Suprapubic skin (tissue), 4 donors: ENCODE measurements at regions not wholly inside any gene's neighbourhood (a gene's known extent, or its start where the extent isn't known, plus 50 kb on each side); places are given as distances from the start of the nearest gene placed in this dataset.

Experiments
- DNase-seq, 2 donors: peaks; one replicate each; pipeline ENCODE4 v3.0.0-alpha.2; 2019; ENCODE audit warnings: low spot score in 2 of 2
- H3K27ac ChIP-seq: fragments of 200-600 bp; sonication (generic); one replicate; pipeline ENCODE4 v1.5.1; 2019
- H3K27me3 ChIP-seq: fragments of 200-600 bp; sonication (generic); one replicate; pipeline ENCODE4 v1.5.1; 2019
- H3K36me3 ChIP-seq: fragments of 200-600 bp; sonication (generic); one replicate; pipeline ENCODE4 v1.5.1; 2019
- H3K4me1 ChIP-seq: fragments of 200-600 bp; sonication (generic); one replicate; pipeline ENCODE4 v1.5.1; 2019
- H3K4me3 ChIP-seq: fragments of 200-600 bp; sonication (generic); one replicate; pipeline ENCODE4 v1.5.1; 2019; ENCODE audit warnings: mild to moderate bottlenecking
- H3K9me3 ChIP-seq: fragments of 200-600 bp; sonication (generic); one replicate; pipeline ENCODE4 v1.5.1; 2019
- EP300 ChIP-seq: sonication (generic); formaldehyde crosslinking; IDR thresholded peaks from one replicate; pipeline ENCODE4 v1.6.1; 2017; ENCODE audit warnings: antibody characterized with exemption
- POLR2A ChIP-seq, 2 donors: fragments of 450-650 bp; IDR thresholded peaks; one replicate each; pipeline ENCODE4 v1.6.1; 2017; ENCODE audit warnings: antibody characterized with exemption in 2 of 2, mild to moderate bottlenecking in 2 of 2, moderate library complexity in 2 of 2
- POLR2AphosphoS5 ChIP-seq, 3 donors: sonication (generic); formaldehyde crosslinking; IDR thresholded peaks; one replicate each; pipeline ENCODE4 v1.6.1; 2017; ENCODE audit warnings: antibody characterized with exemption in 3 of 3
- WGBS: methylation state at CpG from one replicate; pipeline ENCODE4 v1.1.5; 2018; 5-methylcytosine and 5-hydroxymethylcytosine counted together
- TF ChIP-seq, protein P1 (sequence below), 2 donors: fragments of 200-600 bp in 1 of 2; fragments of 450-650 bp in 1 of 2; sonication (generic) in 1 of 2; IDR thresholded peaks; one replicate each; pipeline ENCODE4 v1.5.1; 2016 to 2019; ENCODE audit warnings: antibody characterized with exemption in 2 of 2, mild to moderate bottlenecking in 1 of 2, moderate library complexity in 1 of 2

GRCh38 chr14:66001356-66001755, 484.8 kb upstream of the CCDC196 start:
- no peak overlapping the region for H3K27ac ChIP-seq
- no peaks in the 10 kb centered on the region for H3K27me3 ChIP-seq
- peaks cover 12% of the 10 kb centered on the region for H3K9me3 ChIP-seq
- WGBS, result 62% methylated on average over 2 of the region's 2 CpGs
- no peak for DNase-seq
- H3K4me3 ChIP-seq, result no peak overlapping the region
- no peaks in the 10 kb centered on the region for H3K36me3 ChIP-seq
- TF ChIP-seq POLR2AphosphoS5 (IDR thresholded peaks at IDR 0.05) (no peak), POLR2A (IDR thresholded peaks at IDR 0.05) (no peak), EP300 (no peak)
- TF ChIP-seq, protein P1, sequence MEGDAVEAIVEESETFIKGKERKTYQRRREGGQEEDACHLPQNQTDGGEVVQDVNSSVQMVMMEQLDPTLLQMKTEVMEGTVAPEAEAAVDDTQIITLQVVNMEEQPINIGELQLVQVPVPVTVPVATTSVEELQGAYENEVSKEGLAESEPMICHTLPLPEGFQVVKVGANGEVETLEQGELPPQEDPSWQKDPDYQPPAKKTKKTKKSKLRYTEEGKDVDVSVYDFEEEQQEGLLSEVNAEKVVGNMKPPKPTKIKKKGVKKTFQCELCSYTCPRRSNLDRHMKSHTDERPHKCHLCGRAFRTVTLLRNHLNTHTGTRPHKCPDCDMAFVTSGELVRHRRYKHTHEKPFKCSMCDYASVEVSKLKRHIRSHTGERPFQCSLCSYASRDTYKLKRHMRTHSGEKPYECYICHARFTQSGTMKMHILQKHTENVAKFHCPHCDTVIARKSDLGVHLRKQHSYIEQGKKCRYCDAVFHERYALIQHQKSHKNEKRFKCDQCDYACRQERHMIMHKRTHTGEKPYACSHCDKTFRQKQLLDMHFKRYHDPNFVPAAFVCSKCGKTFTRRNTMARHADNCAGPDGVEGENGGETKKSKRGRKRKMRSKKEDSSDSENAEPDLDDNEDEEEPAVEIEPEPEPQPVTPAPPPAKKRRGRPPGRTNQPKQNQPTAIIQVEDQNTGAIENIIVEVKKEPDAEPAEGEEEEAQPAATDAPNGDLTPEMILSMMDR (IDR thresholded peaks at IDR 0.05), result no peak
- no peaks in the 10 kb centered on the region for H3K4me1 ChIP-seq

DNA sequence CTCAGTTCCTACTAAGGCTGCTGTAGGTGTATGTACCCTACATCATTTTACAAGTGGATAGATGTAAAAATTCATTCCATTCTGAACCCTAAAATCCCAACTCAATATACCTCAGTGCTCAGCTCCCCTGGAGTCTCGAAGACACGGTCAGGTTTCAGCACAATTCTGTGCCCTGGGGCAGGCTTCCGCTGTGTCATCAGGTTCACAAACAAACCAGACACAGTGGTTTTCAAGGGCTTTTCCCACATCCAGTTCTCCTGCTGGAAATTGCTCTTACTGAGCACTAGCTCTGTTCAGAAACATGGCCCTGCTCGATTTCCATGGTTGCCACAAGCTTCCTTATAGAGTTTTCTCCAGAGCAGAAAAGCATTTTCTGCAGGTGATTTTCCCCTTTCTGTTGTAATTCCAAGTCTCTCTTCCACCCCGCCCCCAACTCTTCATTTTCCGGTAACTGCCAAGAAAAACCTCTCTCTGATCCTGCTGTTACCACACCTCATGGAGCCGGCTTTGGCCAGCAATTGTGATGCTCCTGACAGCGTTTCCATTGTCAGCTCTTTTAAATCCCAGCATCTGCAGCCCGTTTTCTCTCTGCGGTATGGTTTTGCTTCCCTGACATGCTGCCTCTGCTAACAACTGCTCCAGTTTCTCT, 483.0 kb upstream of the CCDC196 start:
- H3K27me3 ChIP-seq, result no peaks in the 10 kb centered on the region
- TF ChIP-seq, protein P1 (IDR thresholded peaks at IDR 0.05), result no peak
- TF ChIP-seq POLR2A (IDR thresholded peaks at IDR 0.05) (no peak), EP300 (no peak), POLR2AphosphoS5 (IDR thresholded peaks at IDR 0.05) (no peak)
- H3K27ac ChIP-seq, result no peak overlapping the region
- H3K4me3 ChIP-seq, result no peak overlapping the region
- WGBS, result 62% methylated on average over 10 of the region's 10 CpGs
- H3K9me3 ChIP-seq, result peaks cover 12% of the 10 kb centered on the region
- H3K36me3 ChIP-seq, result no peaks in the 10 kb centered on the region
- H3K4me1 ChIP-seq, result no peaks in the 10 kb centered on the region
- DNase-seq, result no peak

GRCh38 chr14:66005900-66006434, 480.2 kb upstream of the CCDC196 start:
- Histone ChIP-seq H3K27me3 (no peaks in the 10 kb centered on the region), H3K27ac (no peak overlapping the region), H3K9me3 (no peaks in the 10 kb centered on the region), H3K4me3 (no peak overlapping the region), H3K4me1 (no peaks in the 10 kb centered on the region), H3K36me3 (no peaks in the 10 kb centered on the region)
- DNase-seq, result no peak
- 33% methylated on average over 2 of the region's 2 CpGs for WGBS
- TF ChIP-seq EP300, result no peak

DNA sequence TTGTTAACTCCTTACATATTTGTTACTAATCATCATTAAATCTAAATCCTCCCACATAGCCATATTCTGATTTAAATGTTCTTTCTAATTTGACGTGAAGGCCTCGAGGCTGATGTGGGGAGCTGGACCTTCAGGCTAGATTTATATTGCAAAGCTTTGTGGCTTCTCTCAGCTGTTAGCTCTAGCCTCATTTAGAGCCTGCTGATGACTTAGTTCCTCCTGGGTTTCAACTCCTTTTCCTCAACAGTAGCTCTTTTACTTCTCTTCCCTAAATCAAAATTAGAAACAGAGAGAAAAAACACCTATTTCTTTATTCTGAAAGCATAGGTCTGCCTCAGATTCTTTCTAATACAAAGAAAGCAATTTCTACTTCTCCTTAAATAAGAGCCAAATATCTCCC, 477.5 kb upstream of the CCDC196 start:
- Histone ChIP-seq H3K36me3 (no peaks in the 10 kb centered on the region), H3K4me1 (no peaks in the 10 kb centered on the region), H3K4me3 (no peak overlapping the region), H3K27me3 (no peaks in the 10 kb centered on the region), H3K9me3 (no peaks in the 10 kb centered on the region), H3K27ac (no peak overlapping the region)
- 38% methylated on average over 2 of the region's 2 CpGs for WGBS
- no peak for TF ChIP-seq POLR2AphosphoS5 (IDR thresholded peaks at IDR 0.05)
- no peak for TF ChIP-seq EP300
- TF ChIP-seq, protein P1 (IDR thresholded peaks at IDR 0.05), result no peak
- TF ChIP-seq POLR2A (IDR thresholded peaks at IDR 0.05), result no peak
- no peak for DNase-seq

DNA sequence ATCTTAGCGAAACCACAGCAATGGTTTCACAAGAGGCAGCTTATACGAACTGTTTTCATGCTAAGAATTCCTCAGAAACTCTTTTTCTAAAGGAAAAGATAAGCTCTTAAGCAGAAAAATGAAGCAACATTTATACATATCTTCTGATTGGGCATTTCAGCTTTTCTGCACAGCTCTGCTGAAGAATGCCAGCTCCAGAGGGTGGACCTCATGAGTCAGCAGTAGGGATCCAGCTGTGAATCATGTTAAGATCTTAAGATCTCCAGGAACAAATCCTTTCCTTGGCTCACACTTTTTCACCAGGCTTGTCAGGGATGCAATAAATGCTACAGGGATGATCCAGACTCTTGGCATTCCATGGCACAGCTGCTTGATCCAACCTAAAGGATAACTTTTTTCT, 477.1 kb upstream of the CCDC196 start:
- Histone ChIP-seq H3K27ac (no peak overlapping the region), H3K4me3 (no peak overlapping the region), H3K36me3 (no peaks in the 10 kb centered on the region), H3K27me3 (no peaks in the 10 kb centered on the region), H3K4me1 (no peaks in the 10 kb centered on the region), H3K9me3 (no peaks in the 10 kb centered on the region)
- no peak for DNase-seq
- WGBS, result 48% methylated on average over 2 of the region's 2 CpGs
- TF ChIP-seq, protein P1 (IDR thresholded peaks at IDR 0.05), result no peak
- TF ChIP-seq EP300 (no peak), POLR2A (IDR thresholded peaks at IDR 0.05) (no peak), POLR2AphosphoS5 (IDR thresholded peaks at IDR 0.05) (no peak)
